GM12875 (cell line): ENCODE measurements at regions not wholly inside any gene's neighbourhood (a gene's known extent, or its start where the extent isn't known, plus 50 kb on each side); places are given as distances from the start of the nearest gene placed in this dataset.

Experiments
- H3K4me3 ChIP-seq: one replicate; pipeline ENCODE4 v1.5.1; 2011; ENCODE audit warnings: low read depth, low read length, control low read depth
- CTCF ChIP-seq: IDR thresholded peaks from 2 replicates; pipeline ENCODE4 v1.5.1; 2011; ENCODE audit warnings: low read depth, mild to moderate bottlenecking, control low read depth, inconsistent platforms, low read length, moderate library complexity, borderline replicate concordance; ENCODE audit not compliant: insufficient read depth

GRCh38 chr15:66615846-66616245, 50.0 kb upstream of the LCTL start:
- no peak overlapping the region for H3K4me3 ChIP-seq
- TF ChIP-seq CTCF: no peak

GRCh38 chr15:66617137-66618090, 51.6 kb upstream of the LCTL start:
- no peak for TF ChIP-seq CTCF
- H3K4me3 ChIP-seq: no peak overlapping the region

GRCh38 chr15:66619152-66619903, 53.5 kb upstream of the LCTL start:
- no peak overlapping the region for H3K4me3 ChIP-seq
- peak; percentile 87 for TF ChIP-seq CTCF

GRCh38 chr15:66620341-66620740, 54.5 kb upstream of the LCTL start:
- no peak overlapping the region for H3K4me3 ChIP-seq
- no peak for TF ChIP-seq CTCF

- no peak for TF ChIP-seq CTCF
- no peak overlapping the region for H3K4me3 ChIP-seq
These were observed 55.0 kb upstream of the LCTL start for GRCh38 chr15:66620744-66621344.

GRCh38 chr15:66621491-66622467, 56.0 kb upstream of the LCTL start:
- no peak overlapping the region for H3K4me3 ChIP-seq
- no peak for TF ChIP-seq CTCF
